ENCODE measurements at regions not wholly inside any gene's neighbourhood (a gene's known extent, or its start where the extent isn't known, plus 50 kb on each side); places are given as distances from the start of the nearest gene placed in this dataset.

DNA sequence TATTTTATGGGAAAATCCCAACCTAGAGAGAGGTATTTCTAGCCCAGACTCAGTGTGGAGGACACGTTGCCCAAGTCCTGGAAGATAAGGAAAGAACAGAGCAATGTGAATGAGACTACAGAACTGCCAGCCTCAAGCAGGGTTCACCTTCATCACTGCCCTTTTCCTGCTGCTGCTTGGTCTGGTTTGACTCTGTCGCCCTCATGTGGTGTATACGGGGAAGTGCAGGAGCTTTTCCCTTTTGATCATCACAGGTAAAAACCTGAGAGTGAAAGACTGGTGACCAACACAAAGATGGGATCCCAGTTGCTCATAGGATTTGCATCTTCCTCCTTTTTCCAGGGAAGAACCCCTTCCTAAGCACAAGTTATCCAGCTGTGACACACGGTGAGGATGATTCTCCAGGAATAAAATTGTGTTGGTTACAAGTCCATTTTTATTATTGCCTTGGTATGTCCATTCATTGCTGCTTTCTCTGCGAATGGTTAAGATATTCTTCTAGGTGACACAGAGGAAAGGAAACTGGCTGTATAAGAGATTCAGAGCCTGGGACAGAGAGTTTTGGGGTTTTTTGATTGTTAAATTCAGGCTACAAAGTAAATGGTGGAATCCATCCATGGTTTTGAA lies 89.5 kb upstream of the CD53 start:
- H3K9me3 ChIP-seq (ENCODE audit: control insufficient read depth in 2 of 2, insufficient read depth in 1 of 2, low read depth in 1 of 2, low read length in 1 of 2), result no peaks in the 10 kb centered on the region
- no peaks in the 10 kb centered on the region for H3K27me3 ChIP-seq (ENCODE audit: control insufficient read depth in 1 of 2, insufficient read depth in 2 of 2, low read length in 2 of 2)
- H3K36me3 ChIP-seq (ENCODE audit: control insufficient read depth in 2 of 2, insufficient read depth in 2 of 2, low read length in 1 of 2), result no peaks in the 10 kb centered on the region
- WGBS, 2 donors, result 3 to 5% methylated on average over 5 of the region's 5 CpGs
- H3K4me1 ChIP-seq (ENCODE audit: control insufficient read depth in 2 of 2, insufficient read depth in 2 of 2, low read length in 1 of 2), result no peaks in the 10 kb centered on the region
- no peak overlapping the region for H3K27ac ChIP-seq (ENCODE audit: low read depth in 2 of 2, low read length in 1 of 2)
- no peak overlapping the region for H3K4me3 ChIP-seq (ENCODE audit: low read depth in 1 of 2, low read length in 2 of 2)

DNA sequence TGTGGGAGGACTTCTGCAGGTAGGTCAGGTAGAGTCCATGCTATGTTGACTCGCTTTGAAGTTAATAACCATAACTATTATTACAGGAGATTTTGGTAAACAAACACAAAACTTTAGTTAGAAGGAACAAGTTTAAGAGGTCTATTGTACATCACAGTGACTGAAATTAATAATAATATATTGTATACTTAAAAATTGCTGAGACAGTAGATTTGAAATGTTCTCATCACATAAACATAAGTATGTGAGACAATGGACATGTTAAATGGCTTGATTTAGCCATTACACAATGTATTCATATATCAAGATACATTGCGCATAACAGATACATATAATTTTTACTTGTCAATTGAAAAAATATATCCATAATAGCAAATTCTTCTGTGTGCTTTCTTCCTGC lies 91.4 kb upstream of the CD53 start:
- H3K27me3 ChIP-seq (ENCODE audit: control insufficient read depth in 1 of 2, insufficient read depth in 2 of 2, low read length in 2 of 2), result no peaks in the 10 kb centered on the region
- WGBS, 2 donors, result 87 to 94% methylated on average over 2 of the region's 2 CpGs

GRCh38 chr1:110780600-110781484 lies 92.1 kb upstream of the CD53 start:
- H3K9me3 ChIP-seq (ENCODE audit: control insufficient read depth in 2 of 2, insufficient read depth in 1 of 2, low read depth in 1 of 2, low read length in 1 of 2), result no peaks in the 10 kb centered on the region
- no peak overlapping the region for H3K4me3 ChIP-seq (ENCODE audit: low read depth in 1 of 2, low read length in 2 of 2)
- H3K36me3 ChIP-seq (ENCODE audit: control insufficient read depth in 2 of 2, insufficient read depth in 2 of 2, low read length in 1 of 2), result no peaks in the 10 kb centered on the region
- WGBS, 2 donors, result 28 to 32% methylated on average over 31 of the region's 31 CpGs
- no peaks in the 10 kb centered on the region for H3K27me3 ChIP-seq (ENCODE audit: control insufficient read depth in 1 of 2, insufficient read depth in 2 of 2, low read length in 2 of 2)
- H3K27ac ChIP-seq (ENCODE audit: low read depth in 2 of 2, low read length in 1 of 2), result no peak overlapping the region
- no peaks in the 10 kb centered on the region for H3K4me1 ChIP-seq (ENCODE audit: control insufficient read depth in 2 of 2, insufficient read depth in 2 of 2, low read length in 1 of 2)

More for the DNA sequence above, 91.4 kb upstream of the CD53 start:
- H3K4me3 ChIP-seq (ENCODE audit: low read depth in 1 of 2, low read length in 2 of 2), result no peak overlapping the region
- no peak overlapping the region for H3K27ac ChIP-seq (ENCODE audit: low read depth in 2 of 2, low read length in 1 of 2)
- no peaks in the 10 kb centered on the region for H3K4me1 ChIP-seq (ENCODE audit: control insufficient read depth in 2 of 2, insufficient read depth in 2 of 2, low read length in 1 of 2)
- H3K9me3 ChIP-seq (ENCODE audit: control insufficient read depth in 2 of 2, insufficient read depth in 1 of 2, low read depth in 1 of 2, low read length in 1 of 2), result no peaks in the 10 kb centered on the region
- H3K36me3 ChIP-seq (ENCODE audit: control insufficient read depth in 2 of 2, insufficient read depth in 2 of 2, low read length in 1 of 2), result no peaks in the 10 kb centered on the region

DNA sequence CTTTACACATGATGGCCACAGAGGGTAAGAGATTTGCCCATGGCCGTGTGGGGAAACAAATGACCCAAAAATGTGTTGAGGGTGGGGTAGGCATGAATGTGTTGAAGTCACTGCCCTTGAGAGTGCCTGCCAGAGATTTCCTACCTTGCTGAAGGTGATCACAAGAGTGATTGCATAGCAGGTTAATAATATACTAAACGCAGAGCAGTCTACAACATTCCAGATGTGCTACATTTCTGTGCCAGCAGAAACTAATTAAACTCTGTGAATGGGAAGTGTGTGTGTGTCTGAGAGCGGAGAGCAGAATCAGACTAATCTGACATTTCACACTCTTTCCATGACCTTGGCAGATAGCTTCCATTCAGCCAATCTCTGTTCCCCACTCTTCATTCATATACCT lies 93.3 kb upstream of the CD53 start:
- H3K4me1 ChIP-seq (ENCODE audit: control insufficient read depth in 2 of 2, insufficient read depth in 2 of 2, low read length in 1 of 2), result no peaks in the 10 kb centered on the region
- 47 to 70% methylated on average over 3 of the region's 3 CpGs for WGBS, 2 donors
- H3K4me3 ChIP-seq (ENCODE audit: low read depth in 1 of 2, low read length in 2 of 2), result no peak overlapping the region
- no peaks in the 10 kb centered on the region for H3K36me3 ChIP-seq (ENCODE audit: control insufficient read depth in 2 of 2, insufficient read depth in 2 of 2, low read length in 1 of 2)
- H3K27ac ChIP-seq (ENCODE audit: low read depth in 2 of 2, low read length in 1 of 2), result no peak overlapping the region
- H3K27me3 ChIP-seq (ENCODE audit: control insufficient read depth in 1 of 2, insufficient read depth in 2 of 2, low read length in 2 of 2), result no peaks in the 10 kb centered on the region
- H3K9me3 ChIP-seq (ENCODE audit: control insufficient read depth in 2 of 2, insufficient read depth in 1 of 2, low read depth in 1 of 2, low read length in 1 of 2), result no peaks in the 10 kb centered on the region

- H3K4me1 ChIP-seq (ENCODE audit: control insufficient read depth in 2 of 2, insufficient read depth in 2 of 2, low read length in 1 of 2), result no peaks in the 10 kb centered on the region
- WGBS, 2 donors, result 59% methylated on average over 1 of the region's 1 CpG
- no peaks in the 10 kb centered on the region for H3K9me3 ChIP-seq (ENCODE audit: control insufficient read depth in 2 of 2, insufficient read depth in 1 of 2, low read depth in 1 of 2, low read length in 1 of 2)
- H3K36me3 ChIP-seq (ENCODE audit: control insufficient read depth in 2 of 2, insufficient read depth in 2 of 2, low read length in 1 of 2), result no peaks in the 10 kb centered on the region
- H3K4me3 ChIP-seq (ENCODE audit: low read depth in 1 of 2, low read length in 2 of 2), result no peak overlapping the region
- no peak overlapping the region for H3K27ac ChIP-seq (ENCODE audit: low read depth in 2 of 2, low read length in 1 of 2)
- no peaks in the 10 kb centered on the region for H3K27me3 ChIP-seq (ENCODE audit: control insufficient read depth in 1 of 2, insufficient read depth in 2 of 2, low read length in 2 of 2)
Measured at GRCh38 chr1:110778821-110779220, 94.1 kb upstream of the CD53 start.

- no peaks in the 10 kb centered on the region for H3K4me1 ChIP-seq (ENCODE audit: control insufficient read depth in 2 of 2, insufficient read depth in 2 of 2, low read length in 1 of 2)
- 73 to 79% methylated on average over 4 of the region's 4 CpGs for WGBS, 2 donors
- no peaks in the 10 kb centered on the region for H3K9me3 ChIP-seq (ENCODE audit: control insufficient read depth in 2 of 2, insufficient read depth in 1 of 2, low read depth in 1 of 2, low read length in 1 of 2)
- H3K36me3 ChIP-seq (ENCODE audit: control insufficient read depth in 2 of 2, insufficient read depth in 2 of 2, low read length in 1 of 2), result no peaks in the 10 kb centered on the region
- H3K4me3 ChIP-seq (ENCODE audit: low read depth in 1 of 2, low read length in 2 of 2), result no peak overlapping the region
- H3K27ac ChIP-seq (ENCODE audit: low read depth in 2 of 2, low read length in 1 of 2), result no peak overlapping the region
- H3K27me3 ChIP-seq (ENCODE audit: control insufficient read depth in 1 of 2, insufficient read depth in 2 of 2, low read length in 2 of 2), result no peaks in the 10 kb centered on the region
Measured at GRCh38 chr1:110777228-110777627, 95.7 kb upstream of the CD53 start.

DNA sequence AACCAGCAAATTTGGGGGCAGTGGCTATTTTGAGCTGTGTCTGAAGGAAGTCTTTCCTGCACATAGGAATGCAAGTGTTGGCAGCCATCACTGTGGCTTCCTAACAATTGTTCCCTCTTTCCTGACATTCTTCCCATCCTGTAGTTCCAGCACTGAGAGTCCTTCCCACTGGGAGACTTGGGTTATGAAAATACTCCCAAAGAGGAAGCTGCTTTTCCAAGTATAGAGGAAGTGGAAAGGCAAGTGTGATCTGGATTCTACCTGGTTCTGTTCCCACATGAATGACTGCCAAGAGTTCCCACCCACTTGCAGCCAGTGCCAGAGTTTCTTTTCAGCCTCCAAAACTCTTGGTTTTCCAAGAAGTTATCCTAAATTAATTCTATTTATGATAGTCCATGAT lies 98.5 kb upstream of the CD53 start:
- H3K4me1 ChIP-seq (ENCODE audit: control insufficient read depth in 2 of 2, insufficient read depth in 2 of 2, low read length in 1 of 2), result no peaks in the 10 kb centered on the region
- no peaks in the 10 kb centered on the region for H3K9me3 ChIP-seq (ENCODE audit: control insufficient read depth in 2 of 2, insufficient read depth in 1 of 2, low read depth in 1 of 2, low read length in 1 of 2)
- no peak overlapping the region for H3K27ac ChIP-seq (ENCODE audit: low read depth in 2 of 2, low read length in 1 of 2)
- H3K27me3 ChIP-seq (ENCODE audit: control insufficient read depth in 1 of 2, insufficient read depth in 2 of 2, low read length in 2 of 2), result no peaks in the 10 kb centered on the region
- H3K4me3 ChIP-seq (ENCODE audit: low read depth in 1 of 2, low read length in 2 of 2), result no peak overlapping the region
- no peaks in the 10 kb centered on the region for H3K36me3 ChIP-seq (ENCODE audit: control insufficient read depth in 2 of 2, insufficient read depth in 2 of 2, low read length in 1 of 2)

DNA sequence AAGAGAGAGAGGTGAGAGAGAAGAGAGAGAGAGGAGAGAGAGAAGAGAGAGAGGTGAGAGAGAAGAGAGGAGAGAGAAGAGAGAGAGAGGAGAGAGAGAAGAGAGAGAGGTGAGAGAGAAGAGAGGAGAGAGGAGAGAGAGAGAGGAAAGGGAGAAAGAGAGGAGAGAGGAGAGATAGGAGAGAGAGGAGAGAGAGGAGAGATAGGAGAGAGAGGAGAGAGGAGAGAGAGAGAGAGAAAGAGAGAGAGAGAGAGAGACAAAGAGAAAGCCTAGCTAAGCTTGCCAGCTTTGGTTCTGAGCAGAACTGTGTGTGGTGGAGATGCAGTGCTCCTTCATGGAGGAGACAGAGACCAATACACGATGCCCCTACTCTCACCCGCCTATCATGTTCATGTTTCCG lies 99.1 kb upstream of the KCNA3 start:
- no peak overlapping the region for H3K4me3 ChIP-seq (ENCODE audit: low read depth in 1 of 2, low read length in 2 of 2)
- H3K27me3 ChIP-seq (ENCODE audit: control insufficient read depth in 1 of 2, insufficient read depth in 2 of 2, low read length in 2 of 2), result no peaks in the 10 kb centered on the region
- H3K27ac ChIP-seq (ENCODE audit: low read depth in 2 of 2, low read length in 1 of 2), result no peak overlapping the region
- H3K9me3 ChIP-seq (ENCODE audit: control insufficient read depth in 2 of 2, insufficient read depth in 1 of 2, low read depth in 1 of 2, low read length in 1 of 2), result no peaks in the 10 kb centered on the region
- WGBS, 2 donors, result 35 to 67% methylated on average over 3 of the region's 3 CpGs
- H3K36me3 ChIP-seq (ENCODE audit: control insufficient read depth in 2 of 2, insufficient read depth in 2 of 2, low read length in 1 of 2), result no peaks in the 10 kb centered on the region
- no peaks in the 10 kb centered on the region for H3K4me1 ChIP-seq (ENCODE audit: control insufficient read depth in 2 of 2, insufficient read depth in 2 of 2, low read length in 1 of 2)

DNA sequence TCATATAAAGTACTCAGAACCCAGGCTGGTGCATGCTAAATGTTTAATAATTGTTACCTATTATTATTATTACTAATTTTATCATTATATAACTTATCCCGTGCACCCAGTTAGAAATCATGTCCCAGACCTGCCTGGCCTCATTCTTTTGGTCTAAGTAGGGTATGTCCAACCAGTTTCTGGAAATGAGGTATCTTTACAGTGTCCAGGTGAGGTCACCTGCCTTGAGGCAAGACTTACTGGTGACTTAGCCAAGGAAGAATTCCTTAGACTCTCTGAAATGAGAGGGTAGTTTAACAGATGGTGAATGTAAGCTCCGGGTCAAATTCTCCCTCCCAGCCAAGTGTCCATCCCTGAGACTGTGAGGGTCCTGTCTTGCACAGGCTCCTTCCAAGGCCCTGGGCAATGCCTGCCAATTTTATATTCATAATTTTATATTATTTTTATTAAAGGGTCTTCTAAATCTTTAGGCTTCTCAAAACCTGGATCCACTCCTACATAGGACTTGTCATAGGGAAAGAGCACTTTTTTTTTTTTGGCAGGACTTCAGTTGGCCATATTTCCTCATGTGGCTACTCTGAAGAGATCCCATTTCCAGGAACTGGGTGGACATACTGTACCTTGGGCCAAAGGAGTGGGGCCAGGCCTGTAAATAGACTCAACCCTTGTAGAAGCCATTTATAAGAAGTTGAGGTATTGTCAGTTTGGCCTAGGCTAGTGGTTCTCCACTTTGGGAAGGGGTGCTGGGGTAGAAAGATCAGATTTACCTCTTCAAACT lies 96.7 kb upstream of the KCNA3 start:
- WGBS, 2 donors, result 67 to 70% methylated on average over 2 of the region's 2 CpGs
- Histone ChIP-seq H3K9me3 (ENCODE audit: control insufficient read depth in 2 of 2, insufficient read depth in 1 of 2, low read depth in 1 of 2, low read length in 1 of 2) (no peaks in the 10 kb centered on the region), H3K4me1 (ENCODE audit: control insufficient read depth in 2 of 2, insufficient read depth in 2 of 2, low read length in 1 of 2) (no peaks in the 10 kb centered on the region), H3K36me3 (ENCODE audit: control insufficient read depth in 2 of 2, insufficient read depth in 2 of 2, low read length in 1 of 2) (no peaks in the 10 kb centered on the region), H3K4me3 (ENCODE audit: low read depth in 1 of 2, low read length in 2 of 2) (no peak overlapping the region), H3K27me3 (ENCODE audit: control insufficient read depth in 1 of 2, insufficient read depth in 2 of 2, low read length in 2 of 2) (no peaks in the 10 kb centered on the region), H3K27ac (ENCODE audit: low read depth in 2 of 2, low read length in 1 of 2) (no peak overlapping the region)
